ENCODE measurements at regions not wholly inside any gene's neighbourhood (a gene's known extent, or its start where the extent isn't known, plus 50 kb on each side); places are given as distances from the start of the nearest gene placed in this dataset.

DNA sequence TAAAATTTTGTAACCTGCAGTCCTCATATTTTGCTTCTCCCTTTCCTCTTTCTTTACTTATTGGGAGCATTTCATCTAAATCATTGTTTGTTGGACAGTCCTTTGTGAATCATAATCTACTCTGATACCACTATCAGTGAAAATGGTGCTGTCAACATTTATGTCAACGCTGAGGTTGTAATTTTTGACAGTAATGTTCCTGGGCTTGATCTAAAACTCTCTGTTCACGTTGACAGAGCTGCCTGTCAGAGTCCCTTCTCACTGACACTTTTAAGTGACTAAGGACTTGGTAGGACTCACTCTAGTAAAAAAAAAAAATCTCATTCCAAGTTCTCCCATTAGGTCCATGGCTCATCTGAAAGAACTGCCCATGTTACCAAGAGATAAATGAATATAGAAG is 1640.8 kb upstream of the PIK3C3 start:
- TF ChIP-seq EP300 (IDR thresholded peaks at IDR 0.05; ENCODE audit: borderline replicate concordance in 1 of 2, low read depth in 2 of 2, low read length in 2 of 2) (no peak), NRF1 (IDR thresholded peaks at IDR 0.05; ENCODE audit: low read depth, low read length) (no peak), CTCF (IDR thresholded peaks at IDR 0.05; ENCODE audit: control extremely low read depth in 1 of 3, insufficient read depth in 1 of 3, low read depth in 1 of 3, low read length in 3 of 3) (no peak), SIN3A (conservative IDR thresholded peaks at IDR 0.05 in 1 of 2, IDR thresholded peaks at IDR 0.05 in 1 of 2; ENCODE audit: low read depth in 1 of 2, low read length in 2 of 2) (no peak), EZH2 (IDR thresholded peaks at IDR 0.05; ENCODE audit: low read depth, low read length, severe bottlenecking) (no peak), MAX (IDR thresholded peaks at IDR 0.05) (no peak), POLR2A (IDR thresholded peaks at IDR 0.05; ENCODE audit: control extremely low read depth in 1 of 2, low read depth in 2 of 2, low read length in 2 of 2) (no peak), GTF2F1 (IDR thresholded peaks at IDR 0.05; ENCODE audit: borderline replicate concordance, low read depth, low read length) (no peak), CREB1 (IDR thresholded peaks at IDR 0.05) (no peak), POLR2AphosphoS5 (IDR thresholded peaks at IDR 0.05; ENCODE audit: low read depth, low read length) (no peak), USF2 (IDR thresholded peaks at IDR 0.05; ENCODE audit: low read length) (no peak), JUN (IDR thresholded peaks at IDR 0.05; ENCODE audit: low read depth, low read length) (no peak)

Data from H1 (cell line).